GM18868 (cell line): ENCODE measurements at regions not wholly inside any gene's neighbourhood (a gene's known extent, or its start where the extent isn't known, plus 50 kb on each side); places are given as distances from the start of the nearest gene placed in this dataset.
"Not testable (repeated sequence)": the region's sequence is repeated elsewhere in the genome, so short reads cannot be mapped to it uniquely, and the experiment has no call there.

ENCODE experiments used
- ATAC-seq: cut with Tn5 transposase; IDR thresholded peaks from one replicate; pipeline ENCODE4 v1.9.1; 2021; ENCODE audit warnings: mild to moderate bottlenecking, moderate library complexity; ENCODE audit not compliant: unreplicated experiment

GRCh38 chr10:90227217-90227656 lies 525.8 kb downstream of the KIF20B start:
- no peak for ATAC-seq

DNA sequence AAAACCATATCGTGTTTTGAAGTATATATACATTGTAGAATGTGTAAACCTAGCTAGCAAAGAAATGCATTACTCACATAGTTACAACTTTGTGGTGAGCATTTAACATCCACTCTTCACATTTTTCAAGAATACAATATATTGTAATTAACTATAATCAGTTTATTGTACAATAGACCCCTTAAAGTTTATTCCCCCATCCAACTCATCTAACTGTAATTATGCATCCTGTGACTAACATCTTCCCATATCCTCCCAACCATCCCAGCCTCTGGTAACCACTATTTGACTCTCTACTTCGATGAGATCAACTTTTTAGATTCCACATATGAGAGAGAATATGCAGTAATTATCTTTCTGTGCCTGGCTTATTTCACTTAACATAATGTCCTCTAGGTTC lies 526.4 kb downstream of the KIF20B start:
- no peak for ATAC-seq

- ATAC-seq = no peak
Observed at GRCh38 chr10:90229486-90229885, 528.1 kb downstream of the KIF20B start.

- ATAC-seq = not testable (repeated sequence)
Observed at GRCh38 chr10:90233805-90234204, 532.4 kb downstream of the KIF20B start.

DNA sequence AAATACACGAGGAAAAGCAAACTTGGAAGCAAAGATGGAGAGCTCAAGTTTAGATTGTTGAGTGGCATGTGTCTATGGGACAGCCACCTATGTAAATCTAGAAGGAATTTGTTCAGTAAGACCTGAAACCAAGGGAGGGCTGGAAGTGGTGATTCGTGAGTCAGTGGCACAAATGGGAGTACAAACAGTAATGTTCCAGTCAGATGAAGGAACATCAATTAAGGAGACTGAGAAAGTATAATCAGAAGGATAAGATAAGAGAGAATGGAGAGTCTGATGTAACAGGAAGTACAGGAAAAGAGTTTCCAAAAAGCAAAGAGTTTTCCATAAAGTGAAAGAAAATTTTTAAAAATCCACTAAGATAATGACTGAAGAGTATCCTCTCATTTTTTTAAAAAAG lies 544.2 kb downstream of the KIF20B start:
- ATAC-seq = no peak

DNA sequence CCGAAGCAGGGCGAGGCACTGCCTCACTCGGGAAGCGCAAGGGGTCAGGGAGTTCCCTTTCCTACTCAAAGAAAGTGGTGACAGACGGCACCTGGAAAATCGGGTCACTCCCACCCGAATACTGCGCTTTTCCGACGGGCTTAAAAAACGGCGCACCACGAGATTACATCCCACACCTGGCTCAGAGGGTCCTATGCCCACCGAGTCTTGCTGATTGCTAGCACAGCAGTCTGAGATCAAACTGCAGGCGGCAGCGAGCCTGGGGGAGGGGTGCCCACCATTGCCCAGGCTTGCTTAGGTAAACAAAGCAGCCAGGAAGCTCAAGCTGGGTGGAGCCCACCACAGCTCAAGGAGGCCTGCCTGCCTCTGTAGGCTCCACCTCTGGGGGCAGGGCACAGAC lies 549.4 kb downstream of the KIF20B start:
- not testable (repeated sequence) for ATAC-seq

GRCh38 chr10:90269699-90270098 lies 568.3 kb downstream of the KIF20B start:
- no peak for ATAC-seq

- ATAC-seq = no peak
Observed at GRCh38 chr10:90274721-90275468, 573.5 kb downstream of the KIF20B start.

GRCh38 chr10:90276894-90277475 lies 575.6 kb downstream of the KIF20B start:
- ATAC-seq = no peak

DNA sequence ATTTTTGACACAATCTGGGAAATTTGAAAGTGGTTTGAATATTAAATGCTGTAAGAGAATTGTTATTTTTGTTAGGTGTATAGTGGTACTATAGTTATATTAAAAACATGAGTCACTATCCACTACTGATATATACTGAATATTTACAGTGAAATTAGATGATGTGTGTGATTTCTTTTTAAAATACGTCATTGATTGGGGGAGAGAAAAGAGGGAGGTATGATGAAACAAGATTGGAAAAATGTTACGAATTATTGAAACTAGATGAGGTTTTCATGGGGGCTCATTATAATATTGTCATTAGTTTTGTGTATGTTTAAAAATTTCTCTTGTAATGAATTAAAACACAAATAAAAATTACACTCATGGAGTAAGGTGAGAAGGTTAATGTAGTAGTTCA lies 571.4 kb downstream of the HTR7 start:
- no peak for ATAC-seq

- ATAC-seq = no peak
Observed at GRCh38 chr10:90286941-90287340, 570.9 kb downstream of the HTR7 start.

DNA sequence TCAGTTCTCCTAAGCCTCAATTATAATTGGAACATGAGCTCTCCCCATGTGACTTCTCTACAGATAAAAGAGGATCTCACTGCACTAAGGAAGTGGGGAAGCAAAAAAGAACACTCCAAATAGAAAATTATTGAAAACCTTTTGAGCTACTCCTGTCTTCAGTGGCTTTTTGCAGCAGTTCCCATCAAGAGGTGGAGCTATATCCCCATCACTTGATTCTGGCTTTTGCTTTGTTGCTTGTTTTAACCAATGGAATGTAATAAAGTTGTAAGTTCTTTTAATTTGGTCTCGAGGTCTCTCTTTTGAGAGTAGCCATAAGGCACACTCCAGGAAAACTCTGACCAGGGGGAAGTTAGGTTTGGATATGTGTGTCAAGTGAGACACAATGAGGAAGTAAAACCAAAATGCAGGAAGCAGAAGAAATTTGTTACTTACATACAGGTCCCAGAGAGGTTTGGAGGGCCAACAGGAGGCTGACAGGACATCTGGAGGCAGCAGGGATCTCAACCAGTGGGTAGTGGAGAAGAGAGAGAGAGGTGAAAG lies 569.4 kb downstream of the HTR7 start:
- ATAC-seq = no peak

DNA sequence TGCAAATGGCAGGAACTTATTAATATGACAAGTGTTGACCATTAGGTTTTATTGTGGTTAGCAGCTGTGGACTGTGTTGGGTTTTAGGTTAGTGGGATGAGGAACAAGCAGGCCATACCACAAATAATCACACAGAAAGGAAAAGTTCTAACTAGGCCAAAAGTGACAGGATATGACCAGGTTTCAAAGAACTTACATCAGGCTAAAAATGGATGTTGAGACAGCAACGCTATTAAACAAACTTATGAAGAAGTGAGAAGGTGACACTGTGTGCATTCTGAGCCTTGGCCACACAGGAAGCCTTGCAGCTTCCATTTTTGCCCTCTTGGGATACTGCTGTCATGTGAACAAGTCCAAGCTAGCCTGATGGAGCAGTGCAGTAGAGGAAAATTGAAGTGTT lies 568.8 kb downstream of the HTR7 start:
- no peak for ATAC-seq

- ATAC-seq = no peak
Observed at GRCh38 chr10:90293616-90294015, 564.2 kb downstream of the HTR7 start.

DNA sequence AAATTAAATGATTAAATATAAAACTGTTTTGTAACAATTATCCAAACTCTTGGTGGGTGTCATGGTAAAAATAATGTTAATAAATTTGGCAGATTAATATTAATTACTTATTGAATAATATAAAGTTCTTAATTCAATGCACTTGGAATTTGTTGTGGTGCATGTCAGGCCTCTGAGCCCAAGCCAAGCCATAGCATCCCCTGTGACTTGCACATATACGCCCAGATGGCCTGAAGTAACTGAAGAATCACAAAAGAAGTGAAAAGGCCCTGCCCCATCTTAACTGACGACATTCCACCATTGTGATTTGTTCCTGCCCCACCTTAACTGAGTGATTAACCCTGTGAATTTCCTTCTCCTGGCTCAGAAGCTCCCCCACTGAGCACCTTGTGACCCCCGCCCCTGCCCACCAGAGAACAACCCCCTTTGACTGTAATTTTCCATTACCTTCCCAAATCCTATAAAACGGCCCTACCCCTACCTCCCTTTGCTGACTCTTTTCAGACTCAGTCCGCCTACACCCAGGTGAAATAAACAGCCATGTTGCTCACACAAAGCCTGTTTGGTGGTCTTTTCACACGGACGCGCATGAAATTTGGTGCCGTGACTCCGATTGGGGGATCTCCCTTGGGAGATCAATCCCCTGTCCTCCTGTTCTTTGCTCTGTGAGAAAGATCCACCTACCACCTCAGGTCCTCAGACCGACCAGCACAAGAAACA lies 562.9 kb downstream of the HTR7 start:
- ATAC-seq = not testable (repeated sequence)

DNA sequence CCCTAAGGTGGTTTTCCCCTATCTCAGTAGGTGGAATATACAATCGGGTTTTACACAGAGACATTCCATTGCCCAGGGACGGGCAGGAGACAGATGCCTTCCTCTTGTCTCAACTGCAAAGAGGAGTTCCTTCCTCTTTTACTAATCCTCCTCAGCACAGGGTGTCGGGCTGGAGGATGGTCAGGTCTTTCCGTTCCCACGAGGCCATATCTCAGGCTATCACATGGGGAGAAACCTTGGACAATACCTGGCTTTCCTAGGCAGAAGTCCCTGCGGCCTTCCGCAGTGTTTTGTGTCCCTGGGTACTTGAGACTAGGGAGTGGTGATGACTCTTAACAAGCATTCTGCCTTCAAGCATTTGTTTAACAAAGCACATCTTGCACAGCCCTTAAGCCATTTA lies 555.8 kb downstream of the HTR7 start:
- ATAC-seq = not testable (repeated sequence)

GRCh38 chr10:90302758-90303481 lies 554.9 kb downstream of the HTR7 start:
- ATAC-seq = no peak

DNA sequence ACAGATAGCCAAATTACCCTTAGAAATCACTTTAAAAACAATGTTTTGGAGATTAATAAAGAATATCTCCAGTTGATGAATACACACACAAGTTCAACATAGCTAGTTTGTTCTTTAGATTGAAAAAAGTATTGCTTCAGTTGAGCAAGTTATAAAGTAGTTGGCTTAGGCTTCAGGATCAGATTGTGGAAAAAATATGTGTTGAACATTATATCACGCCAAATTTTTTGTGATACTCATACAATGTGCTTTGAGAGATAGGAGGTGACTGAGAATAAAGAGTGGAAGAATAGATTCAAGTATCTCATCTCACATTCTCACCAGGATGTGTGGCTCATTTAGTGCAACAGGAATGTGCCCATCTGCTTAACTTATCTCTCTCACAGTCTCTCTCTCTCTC lies 553.3 kb downstream of the HTR7 start:
- ATAC-seq = no peak

- no peak for ATAC-seq
Observed at GRCh38 chr10:90306187-90306586, 551.7 kb downstream of the HTR7 start.

DNA sequence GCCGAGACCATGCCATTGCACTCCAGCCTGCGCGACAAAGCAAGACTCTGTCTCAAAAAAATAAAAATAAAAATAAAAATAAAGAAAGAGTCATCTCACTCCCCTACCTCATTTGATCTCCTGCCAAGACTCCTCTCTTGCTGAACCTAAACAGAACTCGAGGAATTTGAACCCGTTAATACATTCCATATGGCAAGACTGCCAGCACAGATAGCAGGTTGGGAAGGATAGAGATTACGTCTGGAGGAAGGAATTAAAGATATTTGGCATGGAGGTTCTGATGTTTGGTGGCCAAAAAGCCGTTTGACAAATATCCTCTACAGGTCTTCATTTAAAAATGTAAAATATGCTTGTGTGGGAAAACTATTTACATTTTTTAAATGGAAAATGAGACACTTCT lies 549.6 kb downstream of the HTR7 start:
- no peak for ATAC-seq
